Gastroesophageal sphincter (tissue), 4 donors: ENCODE measurements at regions not wholly inside any gene's neighbourhood (a gene's known extent, or its start where the extent isn't known, plus 50 kb on each side); places are given as distances from the start of the nearest gene placed in this dataset.

ENCODE experiments used
- ATAC-seq: fragments of 150-250 bp; one replicate; pipeline ENCODE4 v1.9.1; 2016; ENCODE audit warnings: mild to moderate bottlenecking, moderate library complexity
- H3K27ac ChIP-seq, 4 donors: fragments of 200-600 bp; sonication (generic) in 3 of 4; 1 replicate in 3 of 4; 2 replicates in 1 of 4; pipeline ENCODE4 v1.5.1; 2016 to 2019
- H3K27me3 ChIP-seq: fragments of 200-600 bp; sonication (generic); one replicate; pipeline ENCODE4 v1.5.1; 2019
- H3K36me3 ChIP-seq, 2 donors: fragments of 200-600 bp; sonication (generic); one replicate each; pipeline ENCODE4 v1.5.1; 2019; ENCODE audit warnings: control low read depth in 1 of 2
- H3K4me1 ChIP-seq, 3 donors: fragments of 200-600 bp; sonication (generic); 1 replicate in 2 of 3; 2 replicates in 1 of 3; pipeline ENCODE4 v1.5.1; 2016 to 2019; ENCODE audit warnings: control low read depth in 2 of 3
- H3K4me3 ChIP-seq, 2 donors: fragments of 200-600 bp; sonication (generic); one replicate each; pipeline ENCODE4 v1.5.1; 2019; ENCODE audit warnings: mild to moderate bottlenecking in 1 of 2, moderate library complexity in 1 of 2
- H3K9me3 ChIP-seq, 3 donors: fragments of 200-600 bp; sonication (generic); one replicate each; pipeline ENCODE4 v1.5.1; 2017 to 2019; ENCODE audit warnings: control low read depth in 2 of 3
- CTCF ChIP-seq, 4 experiments: fragments of 200-600 bp in 2 of 4; fragments of 450-650 bp in 2 of 4; sonication (generic) in 1 of 4; IDR thresholded peaks; one replicate each; pipeline ENCODE4 v1.5.1; 2017 to 2019; ENCODE audit warnings: antibody characterized with exemption in 4 of 4, mild to moderate bottlenecking in 2 of 4, moderate library complexity in 2 of 4
- EP300 ChIP-seq: sonication (generic); formaldehyde crosslinking; IDR thresholded peaks from one replicate; pipeline ENCODE4 v1.6.1; 2017; ENCODE audit warnings: antibody characterized with exemption, mild to moderate bottlenecking
- POLR2A ChIP-seq, 2 donors: fragments of 450-650 bp; IDR thresholded peaks; one replicate each; pipeline ENCODE4 v1.6.1; 2017; ENCODE audit warnings: antibody characterized with exemption in 2 of 2, mild to moderate bottlenecking in 2 of 2, moderate library complexity in 1 of 2
- POLR2AphosphoS5 ChIP-seq: sonication (generic); formaldehyde crosslinking; IDR thresholded peaks from one replicate; pipeline ENCODE4 v1.6.1; 2017; ENCODE audit warnings: antibody characterized with exemption
- WGBS, 2 donors: methylation state at CpG; one replicate each; pipeline ENCODE4 v1.1.5; 2018; ENCODE audit warnings: low coverage in 1 of 2; 5-methylcytosine and 5-hydroxymethylcytosine counted together

DNA sequence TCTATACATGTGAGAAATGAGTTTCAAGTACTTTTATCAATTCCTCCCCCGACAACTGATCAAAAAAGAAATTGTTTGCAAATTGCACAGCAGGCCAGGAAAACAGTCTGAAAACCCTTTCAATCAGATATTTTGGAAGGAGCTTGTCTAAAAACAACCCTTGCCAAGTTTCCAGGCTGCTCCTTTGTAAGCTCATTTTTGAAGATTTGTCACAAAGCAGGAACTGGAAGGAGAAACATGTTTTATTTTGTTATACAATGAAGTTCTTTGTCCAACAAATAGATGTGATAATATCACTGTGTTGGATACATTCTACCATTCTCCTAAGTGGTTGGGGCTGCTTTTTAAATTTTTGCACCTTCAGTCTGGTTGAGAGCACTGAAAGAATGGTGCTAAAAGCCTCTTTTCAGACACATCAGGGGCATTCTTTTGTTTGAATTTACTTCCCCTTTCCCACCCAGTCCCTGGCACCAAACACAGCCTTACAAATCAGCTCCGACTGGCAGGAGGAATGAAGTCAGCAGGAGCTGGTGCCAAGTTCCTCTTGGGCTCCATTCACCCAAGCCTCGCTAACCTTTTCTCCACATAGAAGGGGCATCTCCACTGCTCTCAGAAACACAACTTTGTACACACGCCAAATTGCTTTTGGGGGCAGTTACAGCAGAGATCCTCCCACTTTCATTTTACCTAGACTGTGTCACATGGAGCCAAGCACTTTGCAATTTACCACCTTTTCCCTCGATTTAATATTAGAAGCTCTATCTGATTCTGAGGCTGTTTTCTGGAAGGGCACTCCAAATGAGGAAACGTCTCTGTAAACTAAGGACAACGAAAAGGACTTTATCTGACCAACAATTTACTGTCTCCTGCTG is 88.0 kb downstream of the C1D start:
- Histone ChIP-seq H3K9me3 (no peaks in the 10 kb centered on the region), H3K4me3 (no peak overlapping the region), H3K36me3 (no peaks in the 10 kb centered on the region), H3K4me1 (no peaks in the 10 kb centered on the region), H3K27ac (no peak overlapping the region), H3K27me3 (no peaks in the 10 kb centered on the region)
- TF ChIP-seq POLR2AphosphoS5 (no peak), CTCF (IDR thresholded peaks at IDR 0.05) (no peak), EP300 (no peak), POLR2A (IDR thresholded peaks at IDR 0.05) (no peak)
- WGBS, 2 donors, result 26 to 39% methylated on average over 3 to 7 of the region's 7 CpGs
- ATAC-seq, result peak; percentile 48

DNA sequence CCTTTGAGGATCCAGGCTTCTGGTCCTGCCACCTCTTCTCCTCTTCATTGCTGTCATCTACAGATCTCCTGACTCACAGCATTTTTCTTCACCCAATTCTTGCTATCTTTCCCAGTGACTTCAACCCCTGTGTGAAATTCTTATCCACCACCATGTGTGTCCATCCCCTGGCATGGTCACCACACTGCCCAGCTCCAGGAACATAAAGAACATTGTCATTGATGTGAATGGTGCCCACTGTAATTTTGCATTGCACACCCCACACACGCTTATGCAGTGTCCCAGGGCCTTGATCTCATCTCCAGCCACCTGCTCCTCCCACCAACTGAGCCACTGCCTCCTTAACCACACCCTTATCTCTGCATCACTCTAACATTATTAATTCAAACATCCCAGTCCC is 85.3 kb downstream of the C1D start:
- TF ChIP-seq CTCF (IDR thresholded peaks at IDR 0.05), result no peak
- TF ChIP-seq POLR2AphosphoS5, result no peak
- TF ChIP-seq POLR2A (IDR thresholded peaks at IDR 0.05), result no peak
- no peak for TF ChIP-seq EP300
- no peak for ATAC-seq
- WGBS, 2 donors, result 83% methylated on average over 1 of the region's 1 CpG; no CpG with 5 or more reads in 1 of the 2 donors

GRCh38 chr2:67982956-67983355 is 79.8 kb downstream of the C1D start:
- Histone ChIP-seq H3K9me3 (peaks cover 0 to 15% (median 0%) of the 10 kb centered on the region in 3 donors), H3K27me3 (no peaks in the 10 kb centered on the region), H3K4me3 (no peak overlapping the region), H3K27ac (no peak overlapping the region), H3K36me3 (no peaks in the 10 kb centered on the region), H3K4me1 (peaks cover 0 to 12% (median 0%) of the 10 kb centered on the region in 3 donors)
- TF ChIP-seq CTCF (IDR thresholded peaks at IDR 0.05) (no peak), POLR2AphosphoS5 (no peak), EP300 (no peak), POLR2A (IDR thresholded peaks at IDR 0.05) (no peak)
- no peak for ATAC-seq

More for the DNA sequence above, 85.3 kb downstream of the C1D start:
- Histone ChIP-seq H3K27ac (no peak overlapping the region), H3K4me1 (no peaks in the 10 kb centered on the region), H3K36me3 (no peaks in the 10 kb centered on the region), H3K27me3 (no peaks in the 10 kb centered on the region), H3K9me3 (peaks cover 0 to 15% (median 0%) of the 10 kb centered on the region in 3 donors), H3K4me3 (no peak overlapping the region)

GRCh38 chr2:67984600-67984999 is 78.2 kb downstream of the C1D start:
- H3K9me3 ChIP-seq, result peaks cover 0 to 15% (median 0%) of the 10 kb centered on the region in 3 donors
- WGBS, 2 donors, result 43 to 73% methylated on average over 1 to 2 of the region's 2 CpGs
- no peak overlapping the region for H3K27ac ChIP-seq
- no peaks in the 10 kb centered on the region for H3K36me3 ChIP-seq
- H3K4me1 ChIP-seq, result peaks cover 0 to 12% (median 0%) of the 10 kb centered on the region in 3 donors
- no peak overlapping the region for H3K4me3 ChIP-seq
- ATAC-seq, result no peak
- TF ChIP-seq POLR2AphosphoS5 (no peak), POLR2A (IDR thresholded peaks at IDR 0.05) (no peak), CTCF (IDR thresholded peaks at IDR 0.05) (no peak), EP300 (no peak)
- H3K27me3 ChIP-seq, result no peaks in the 10 kb centered on the region

- peaks cover 0 to 11% (median 0%) of the 10 kb centered on the region in 3 donors for H3K9me3 ChIP-seq
- no peak overlapping the region for H3K27ac ChIP-seq
- no peaks in the 10 kb centered on the region for H3K27me3 ChIP-seq
- no peaks in the 10 kb centered on the region for H3K36me3 ChIP-seq
- TF ChIP-seq POLR2AphosphoS5 (no peak), POLR2A (IDR thresholded peaks at IDR 0.05) (no peak), EP300 (no peak), CTCF (IDR thresholded peaks at IDR 0.05) (no peak)
- ATAC-seq, result no peak
- no peak overlapping the region for H3K4me3 ChIP-seq
- 83% methylated on average over 2 of the region's 2 CpGs for WGBS, 2 donors
- peaks cover 0 to 12% (median 0%) of the 10 kb centered on the region in 3 donors for H3K4me1 ChIP-seq
Measured at GRCh38 chr2:67985586-67985985, 77.2 kb downstream of the C1D start.
